A549 (cell line): ENCODE measurements at regions not wholly inside any gene's neighbourhood (a gene's known extent, or its start where the extent isn't known, plus 50 kb on each side); places are given as distances from the start of the nearest gene placed in this dataset.

Source experiments
- ATAC-seq, 2 experiments: fragments of 200-7000 bp in 1 of 2; fragments of >200 bp in 1 of 2; cut with Nextera tagmentation in 1 of 2; cut with Tn5 transposase in 1 of 2; 3 replicates each; pipeline versions ENCODE4 v1.8.0 to v1.9.1; 2018 to 2020; ENCODE audit warnings: mild to moderate bottlenecking in 1 of 2, moderate library complexity in 1 of 2
- CTCF ChIA-PET: fragments of 300-600 bp; sonication (Branson Sonifier 250); formaldehyde crosslinking; extraction: SDS; loops from one replicate; lab custom pipeline; 2021; ENCODE audit warnings: antibody characterized with exemption, inconsistent platforms; lab: Yijun Ruan, JAX
- POLR2A ChIA-PET: fragments of 350-600 bp; formaldehyde crosslinking; extraction: SDS; loops from one replicate; lab custom pipeline; 2021; ENCODE audit warnings: antibody characterized with exemption, inconsistent platforms; lab: Yijun Ruan, JAX
- DNase-seq, 2 experiments: peaks; one replicate each; pipeline versions ENCODE4 v3.0.0 to v3.0.0-alpha.2; 2011 to 2016; ENCODE audit warnings: low read depth in 1 of 2, low spot score in 1 of 2
- FAIRE-seq: peaks from 2 replicates; lab custom pipeline; 2011; peaks lifted over from hg19 to GRCh38; lab: Jason Lieb, UNC
- H3K27ac ChIP-seq, 2 experiments: fragments of >200 bp; sonication (Bioruptor Twin); formaldehyde crosslinking; 3 replicates each; pipeline ENCODE4 v1.5.1; 2016 to 2017
- H3K4me1 ChIP-seq: fragments of >200 bp; sonication (Bioruptor Twin); formaldehyde crosslinking; 3 replicates; pipeline ENCODE4 v1.6.1; 2016
- H3K4me2 ChIP-seq: fragments of >200 bp; sonication (Bioruptor Twin); formaldehyde crosslinking; 3 replicates; pipeline ENCODE4 v1.6.1; 2016
- H3K4me3 ChIP-seq: fragments of >200 bp; sonication (Bioruptor Twin); formaldehyde crosslinking; 3 replicates; pipeline ENCODE4 v1.5.1; 2016
- H3K9me3 ChIP-seq: fragments of >200 bp; sonication (Bioruptor Twin); formaldehyde crosslinking; 3 replicates; pipeline ENCODE4 v1.6.1; 2016
- BHLHE40 ChIP-seq: IDR thresholded peaks from 2 replicates; pipeline ENCODE4 v1.6.1; 2012; ENCODE audit warnings: low read depth, low read length, inconsistent platforms
- CHD2 ChIP-seq: fragments of 150-350 bp; IDR thresholded peaks from 2 replicates; pipeline ENCODE4 v1.6.1; 2014; ENCODE audit warnings: low read length; ENCODE audit not compliant: partially characterized antibody
- EP300 ChIP-seq, 2 experiments: fragments of >200 bp; sonication (Bioruptor Twin); formaldehyde crosslinking; IDR thresholded peaks; 2 replicates in 1 of 2; 3 replicates in 1 of 2; pipeline ENCODE4 v1.6.1; 2016 to 2017
- FOSL2 ChIP-seq, 2 experiments: fragments of 450-650 bp in 1 of 2; fragments of >200 bp in 1 of 2; sonication (Bioruptor Twin) in 1 of 2; formaldehyde crosslinking; IDR thresholded peaks; 2 replicates each; pipeline versions ENCODE4 v1.5.0 to v1.6.1; 2016 to 2020; ENCODE audit warnings: mild to moderate bottlenecking in 1 of 2, moderate library complexity in 1 of 2
- HDAC2 ChIP-seq: fragments of 200-600 bp; sonication (generic); IDR thresholded peaks from 2 replicates; pipeline ENCODE4 v1.6.1; 2016
- HEYL ChIP-seq: fragments of 250-450 bp; sonication (Bioruptor Pico); IDR thresholded peaks from 2 replicates; pipeline ENCODE4 v1.8.0; 2021; ENCODE audit warnings: mild to moderate bottlenecking, moderate library complexity
- HOXA7 ChIP-seq: fragments of 250-450 bp; sonication (Bioruptor Pico); IDR thresholded peaks from 2 replicates; pipeline ENCODE4 v1.5.0; 2020; ENCODE audit warnings: mild to moderate bottlenecking, moderate library complexity
- JUN ChIP-seq, 2 experiments: fragments of >200 bp; sonication (Bioruptor Twin); formaldehyde crosslinking; IDR thresholded peaks; 2 replicates in 1 of 2; 3 replicates in 1 of 2; pipeline ENCODE4 v1.6.1; 2016 to 2017
- KDM1A ChIP-seq: fragments of 200-600 bp; sonication (generic); IDR thresholded peaks from 2 replicates; pipeline ENCODE4 v1.6.1; 2016; ENCODE audit warnings: low read depth, mild to moderate bottlenecking
- KDM5A ChIP-seq: fragments of 200-600 bp; sonication (generic); IDR thresholded peaks from 2 replicates; pipeline ENCODE4 v1.6.1; 2016; ENCODE audit warnings: antibody characterized with exemption, mild to moderate bottlenecking
- MYC ChIP-seq: IDR thresholded peaks from 2 replicates; pipeline ENCODE4 v1.6.1; 2012; ENCODE audit warnings: mild to moderate bottlenecking, inconsistent platforms, low read length, improper control_type of control experiment, borderline replicate concordance
- NPAS2 ChIP-seq: fragments of 250-450 bp; sonication (Bioruptor Pico); IDR thresholded peaks from 2 replicates; pipeline ENCODE4 v1.8.0; 2022; ENCODE audit warnings: mild to moderate bottlenecking, moderate library complexity, borderline replicate concordance
- RFX5 ChIP-seq: fragments of 450-650 bp; IDR thresholded peaks from 2 replicates; pipeline ENCODE4 v1.7.1; 2014; ENCODE audit warnings: antibody characterized with exemption, mild to moderate bottlenecking, moderate library complexity
- RNF2 ChIP-seq: fragments of 200-600 bp; sonication (generic); IDR thresholded peaks from 2 replicates; pipeline ENCODE4 v1.6.1; 2016; ENCODE audit warnings: low read depth, mild to moderate bottlenecking, antibody characterized with exemption, moderate library complexity, borderline replicate concordance
- TFCP2L1 ChIP-seq: fragments of 250-450 bp; sonication (Bioruptor Pico); IDR thresholded peaks from 2 replicates; pipeline ENCODE4 v1.5.0; 2021; ENCODE audit warnings: mild to moderate bottlenecking
- ZC3H11A ChIP-seq: fragments of 450-650 bp; IDR thresholded peaks from 2 replicates; pipeline ENCODE4 v1.6.1; 2014; ENCODE audit warnings: antibody characterized with exemption, mild to moderate bottlenecking
- ZFP36 ChIP-seq: fragments of 450-650 bp; IDR thresholded peaks from 2 replicates; pipeline ENCODE4 v1.6.1; 2014; ENCODE audit warnings: borderline replicate concordance; ENCODE audit not compliant: partially characterized antibody
- WGBS: methylation state at CpG from one replicate; pipeline ENCODE4 v1.1.6; 2017; ENCODE audit errors: missing lambda C conversion rate; 5-methylcytosine and 5-hydroxymethylcytosine counted together
- TF ChIP-seq, protein P1 (sequence below): IDR thresholded peaks from 2 replicates; pipeline ENCODE4 v1.6.1; 2012; ENCODE audit warnings: low read depth, borderline replicate concordance
- TF ChIP-seq, protein P2 (sequence below): fragments of 450-650 bp; IDR thresholded peaks from 2 replicates; pipeline ENCODE4 v1.6.1; 2014; ENCODE audit warnings: antibody characterized with exemption
- TF ChIP-seq, protein P3 (sequence below): IDR thresholded peaks from 2 replicates; pipeline ENCODE4 v1.6.1; 2012
- TF ChIP-seq, protein P4 (sequence below): fragments of >200 bp; sonication (Bioruptor Twin); formaldehyde crosslinking; IDR thresholded peaks from 2 replicates; pipeline ENCODE4 v1.6.1; 2016
- TF ChIP-seq, protein P5 (sequence below): fragments of 150-350 bp; IDR thresholded peaks from 2 replicates; pipeline ENCODE4 v1.6.1; 2014; ENCODE audit warnings: low read depth, mild to moderate bottlenecking, low read length

DNA sequence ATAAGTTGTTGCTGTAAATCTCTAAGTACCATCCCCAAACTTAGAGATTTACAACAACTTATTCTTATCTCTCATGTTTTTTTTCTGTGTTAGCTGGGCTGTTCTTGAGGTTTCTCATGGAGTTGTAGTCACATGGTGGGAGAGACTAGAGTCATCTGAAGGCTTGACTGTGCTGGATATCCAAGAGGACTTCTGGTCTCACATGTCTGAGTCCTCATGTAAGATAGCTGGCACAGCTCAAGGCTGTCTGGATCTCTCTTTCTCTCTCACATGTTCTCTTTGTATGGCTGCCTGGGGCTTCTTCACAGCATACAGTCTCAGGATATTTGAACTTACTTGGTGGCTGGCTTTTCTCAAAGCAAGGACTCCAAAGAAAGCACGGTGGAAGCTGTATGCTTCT, 63.8 kb downstream of the DACT1 start:
- no peak for DNase-seq
- TF ChIP-seq, protein P1, sequence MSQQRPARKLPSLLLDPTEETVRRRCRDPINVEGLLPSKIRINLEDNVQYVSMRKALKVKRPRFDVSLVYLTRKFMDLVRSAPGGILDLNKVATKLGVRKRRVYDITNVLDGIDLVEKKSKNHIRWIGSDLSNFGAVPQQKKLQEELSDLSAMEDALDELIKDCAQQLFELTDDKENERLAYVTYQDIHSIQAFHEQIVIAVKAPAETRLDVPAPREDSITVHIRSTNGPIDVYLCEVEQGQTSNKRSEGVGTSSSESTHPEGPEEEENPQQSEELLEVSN: no peak
- TF ChIP-seq, protein P2, sequence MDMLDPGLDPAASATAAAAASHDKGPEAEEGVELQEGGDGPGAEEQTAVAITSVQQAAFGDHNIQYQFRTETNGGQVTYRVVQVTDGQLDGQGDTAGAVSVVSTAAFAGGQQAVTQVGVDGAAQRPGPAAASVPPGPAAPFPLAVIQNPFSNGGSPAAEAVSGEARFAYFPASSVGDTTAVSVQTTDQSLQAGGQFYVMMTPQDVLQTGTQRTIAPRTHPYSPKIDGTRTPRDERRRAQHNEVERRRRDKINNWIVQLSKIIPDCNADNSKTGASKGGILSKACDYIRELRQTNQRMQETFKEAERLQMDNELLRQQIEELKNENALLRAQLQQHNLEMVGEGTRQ: no peak
- TF ChIP-seq, protein P3, sequence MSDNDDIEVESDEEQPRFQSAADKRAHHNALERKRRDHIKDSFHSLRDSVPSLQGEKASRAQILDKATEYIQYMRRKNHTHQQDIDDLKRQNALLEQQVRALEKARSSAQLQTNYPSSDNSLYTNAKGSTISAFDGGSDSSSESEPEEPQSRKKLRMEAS: no peak
- TF ChIP-seq KDM1A (no peak), JUN (IDR thresholded peaks at IDR 0.05) (no peak), EP300 (IDR thresholded peaks at IDR 0.05) (no peak), HDAC2 (no peak), CHD2 (no peak), FOSL2 (IDR thresholded peaks at IDR 0.05) (no peak), FOSL2 (CRISPR knock-in tag; IDR thresholded peaks at IDR 0.05) (no peak), RNF2 (no peak), KDM5A (no peak), ZC3H11A (no peak), RFX5 (no peak), HEYL (CRISPR knock-in tag) (no peak), NPAS2 (CRISPR knock-in tag) (no peak)
- TF ChIP-seq, protein P4, sequence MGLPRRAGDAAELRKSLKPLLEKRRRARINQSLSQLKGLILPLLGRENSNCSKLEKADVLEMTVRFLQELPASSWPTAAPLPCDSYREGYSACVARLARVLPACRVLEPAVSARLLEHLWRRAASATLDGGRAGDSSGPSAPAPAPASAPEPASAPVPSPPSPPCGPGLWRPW: no peak
- TF ChIP-seq, protein P5, sequence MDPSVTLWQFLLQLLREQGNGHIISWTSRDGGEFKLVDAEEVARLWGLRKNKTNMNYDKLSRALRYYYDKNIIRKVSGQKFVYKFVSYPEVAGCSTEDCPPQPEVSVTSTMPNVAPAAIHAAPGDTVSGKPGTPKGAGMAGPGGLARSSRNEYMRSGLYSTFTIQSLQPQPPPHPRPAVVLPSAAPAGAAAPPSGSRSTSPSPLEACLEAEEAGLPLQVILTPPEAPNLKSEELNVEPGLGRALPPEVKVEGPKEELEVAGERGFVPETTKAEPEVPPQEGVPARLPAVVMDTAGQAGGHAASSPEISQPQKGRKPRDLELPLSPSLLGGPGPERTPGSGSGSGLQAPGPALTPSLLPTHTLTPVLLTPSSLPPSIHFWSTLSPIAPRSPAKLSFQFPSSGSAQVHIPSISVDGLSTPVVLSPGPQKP: no peak
- CTCF ChIA-PET: no interaction called here
- Histone ChIP-seq H3K9me3 (no peaks in the 10 kb centered on the region), H3K4me2 (no peak overlapping the region), H3K27ac (no peak overlapping the region), H3K4me3 (no peak overlapping the region), H3K4me1 (no peaks in the 10 kb centered on the region)
- FAIRE-seq: no peak
- no peak for ATAC-seq
- WGBS: 36% methylated on average over 1 of the region's 1 CpG
- POLR2A ChIA-PET: no interaction called here

DNA sequence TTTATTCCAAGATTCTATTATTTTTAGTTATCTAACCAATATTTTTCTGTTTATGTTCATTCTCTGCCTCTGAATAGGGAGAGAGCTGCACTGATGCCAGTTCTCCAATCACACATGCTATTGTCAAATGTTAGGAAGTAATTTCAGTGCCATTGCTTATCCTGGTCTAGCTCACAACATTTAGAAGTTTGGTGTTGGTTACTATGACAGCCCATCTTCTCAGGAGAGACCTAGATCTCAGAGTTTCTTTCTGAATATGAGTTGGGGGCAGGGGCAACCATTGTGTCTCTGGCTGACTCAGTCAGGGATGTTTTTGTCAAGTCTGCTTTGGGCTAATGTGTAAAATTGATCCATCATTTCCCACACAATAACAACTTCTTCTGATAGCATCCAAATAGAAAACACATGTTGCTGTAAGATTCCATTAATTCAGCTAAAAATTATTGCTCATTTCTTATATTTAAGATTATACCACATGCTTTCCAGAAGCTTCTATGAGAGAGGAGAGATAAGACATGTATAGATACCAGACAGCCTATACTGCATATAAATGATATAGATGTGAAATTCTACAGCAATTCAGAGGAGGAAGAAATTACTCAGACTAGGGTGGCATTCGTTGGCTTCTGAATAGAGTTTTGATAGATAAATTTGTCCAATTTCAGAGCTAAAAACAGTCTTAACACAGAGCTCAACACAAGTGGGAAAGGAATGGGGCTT, 64.8 kb downstream of the DACT1 start:
- DNase-seq (no peak), FAIRE-seq (no peak), ATAC-seq (no peak)
- Histone ChIP-seq H3K9me3 (no peaks in the 10 kb centered on the region), H3K4me1 (no peaks in the 10 kb centered on the region), H3K4me3 (no peak overlapping the region), H3K4me2 (no peak overlapping the region), H3K27ac (no peak overlapping the region)
- WGBS: 13% methylated on average over 1 of the region's 1 CpG
- POLR2A ChIA-PET: no interaction called here
- TF ChIP-seq MYC: no peak
- TF ChIP-seq TFCP2L1 (CRISPR knock-in tag): no peak
- TF ChIP-seq ZFP36: no peak
- TF ChIP-seq, protein P3: no peak
- no peak for TF ChIP-seq HOXA7 (CRISPR knock-in tag)
- CTCF ChIA-PET: interaction anchor here (0.6 to 1.7 kb wide), 3 partner anchors 64 to 353 kb away, joined by 3 to 4 read pairs (median 3); no protein-coding TSS in a partner anchor

DNA sequence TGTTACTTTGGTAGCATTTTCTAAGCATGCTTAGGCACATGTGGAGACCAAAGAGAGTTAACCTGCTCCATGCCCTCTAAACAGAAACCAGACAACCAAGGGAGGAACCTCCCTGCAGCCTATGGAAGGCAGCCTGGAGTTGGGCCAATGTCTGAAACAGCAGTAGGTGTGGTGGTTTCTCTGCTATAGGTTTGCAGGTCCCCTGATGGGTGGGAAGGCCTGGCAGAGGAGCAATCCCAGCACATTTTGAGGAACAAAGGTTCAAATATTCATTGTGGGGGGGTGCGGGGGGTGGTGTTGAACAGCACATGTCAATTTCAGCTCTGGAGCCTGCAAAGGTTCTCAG, 65.4 kb downstream of the DACT1 start:
- FAIRE-seq: no peak
- CTCF ChIA-PET: interaction anchor here (1.0 to 1.7 kb wide), 2 partner anchors 64 to 301 kb away, joined by 3 to 4 read pairs; no protein-coding TSS in a partner anchor
- WGBS: no CpG with 5 or more reads among the region's 1 CpG

More for the DNA sequence above, 65.4 kb downstream of the DACT1 start:
- H3K27ac ChIP-seq: no peak overlapping the region
- TF ChIP-seq ZFP36: no peak
- no peak for TF ChIP-seq JUN (IDR thresholded peaks at IDR 0.05)
- TF ChIP-seq BHLHE40: no peak
- TF ChIP-seq RFX5: no peak
- DNase-seq (no peak), ATAC-seq (no peak)
- no peak overlapping the region for H3K4me3 ChIP-seq
- POLR2A ChIA-PET: no interaction called here
- H3K4me2 ChIP-seq: no peak overlapping the region
- no peaks in the 10 kb centered on the region for H3K9me3 ChIP-seq
- H3K4me1 ChIP-seq: no peaks in the 10 kb centered on the region
